ENCODE measurements at regions not wholly inside any gene's neighbourhood (a gene's known extent, or its start where the extent isn't known, plus 50 kb on each side); places are given as distances from the start of the nearest gene placed in this dataset.
"Not testable (repeated sequence)": the region's sequence is repeated elsewhere in the genome, so short reads cannot be mapped to it uniquely, and the experiment has no call there.

- H3K4me3 ChIP-seq (replicated peaks; ENCODE audit: low read depth, low read length) = no peak overlapping the region
- TF ChIP-seq CTCF (IDR thresholded peaks at IDR 0.05; ENCODE audit: low read length, missing control alignments) = peak; percentile 14
- no peak for DNase-seq (ENCODE audit: low read depth)
Observed at GRCh38 chr2:142734231-142734630, 143.2 kb upstream of the KYNU start.

- DNase-seq (ENCODE audit: low read depth) = not testable (repeated sequence)
Observed at GRCh38 chr2:142729814-142730213, 147.7 kb upstream of the KYNU start.

GRCh38 chr2:142727821-142728478 lies 149.5 kb upstream of the KYNU start:
- DNase-seq (ENCODE audit: low read depth); H3K4me3 ChIP-seq (replicated peaks; ENCODE audit: low read depth, low read length): not testable (repeated sequence)

More at GRCh38 chr2:142729814-142730213, 147.7 kb upstream of the KYNU start:
- not testable (repeated sequence) for H3K4me3 ChIP-seq (replicated peaks; ENCODE audit: low read depth, low read length)

GRCh38 chr2:142725386-142725785 lies 152.1 kb upstream of the KYNU start:
- TF ChIP-seq CTCF (IDR thresholded peaks at IDR 0.05; ENCODE audit: low read length, missing control alignments) = no peak
- H3K4me3 ChIP-seq (replicated peaks; ENCODE audit: low read depth, low read length) = no peak overlapping the region
- DNase-seq (ENCODE audit: low read depth) = no peak

- DNase-seq (ENCODE audit: low read depth) = no peak
- TF ChIP-seq CTCF (IDR thresholded peaks at IDR 0.05; ENCODE audit: low read length, missing control alignments) = no peak
- no peak overlapping the region for H3K4me3 ChIP-seq (replicated peaks; ENCODE audit: low read depth, low read length)
Observed at GRCh38 chr2:142724713-142725349, 152.6 kb upstream of the KYNU start.

GRCh38 chr2:142724186-142724585 lies 153.3 kb upstream of the KYNU start:
- no peak for TF ChIP-seq CTCF (IDR thresholded peaks at IDR 0.05; ENCODE audit: low read length, missing control alignments)
- H3K4me3 ChIP-seq (replicated peaks; ENCODE audit: low read depth, low read length) = no peak overlapping the region
- DNase-seq (ENCODE audit: low read depth) = no peak

GRCh38 chr2:142723236-142723635 lies 154.2 kb upstream of the KYNU start:
- H3K4me3 ChIP-seq (replicated peaks; ENCODE audit: low read depth, low read length) = no peak overlapping the region
- no peak for TF ChIP-seq CTCF (IDR thresholded peaks at IDR 0.05; ENCODE audit: low read length, missing control alignments)
- DNase-seq (ENCODE audit: low read depth) = no peak

GRCh38 chr2:142722569-142722968 lies 154.9 kb upstream of the KYNU start:
- H3K4me3 ChIP-seq (replicated peaks; ENCODE audit: low read depth, low read length) = no peak overlapping the region
- no peak for TF ChIP-seq CTCF (IDR thresholded peaks at IDR 0.05; ENCODE audit: low read length, missing control alignments)
- peak; percentile 35 for DNase-seq (ENCODE audit: low read depth)

Measured in fibroblast of pulmonary artery (primary cell).